ENCODE measurements at regions not wholly inside any gene's neighbourhood (a gene's known extent, or its start where the extent isn't known, plus 50 kb on each side); places are given as distances from the start of the nearest gene placed in this dataset.

GRCh38 chr2:65880436-65880835 lies 448.0 kb upstream of the SPRED2 start:
- ChIA-PET CTCF (no interaction called here), POLR2A (no interaction called here)
- Histone ChIP-seq H3K4me3 (ENCODE audit: control extremely low read depth in 1 of 5, extremely low read depth in 1 of 5, insufficient read depth in 1 of 5, low read depth in 2 of 5, low read length in 4 of 5) (no peak overlapping the region), H3K4me1 (ENCODE audit: control insufficient read depth in 2 of 2, insufficient read depth in 2 of 2, low read length in 2 of 2) (no peaks in the 10 kb centered on the region), H3K9ac (ENCODE audit: low read length) (no peak overlapping the region), H3K27me3 (replicated peaks in 1 of 4; ENCODE audit: control extremely low read depth in 1 of 4, control insufficient read depth in 3 of 4, insufficient read depth in 4 of 4, low read length in 3 of 4) (peaks cover 0 to 5% (median 0%) of the 10 kb centered on the region in 4 experiments), H4K20me1 (ENCODE audit: control insufficient read depth, insufficient read depth, low read length, poor library complexity, severe bottlenecking) (no peaks in the 10 kb centered on the region), H3K79me2 (ENCODE audit: control insufficient read depth, insufficient read depth, low read length) (no peaks in the 10 kb centered on the region), H3K9me3 (ENCODE audit: control extremely low read depth in 1 of 3, control insufficient read depth in 2 of 3, insufficient read depth in 1 of 3, low read length in 2 of 3) (no peaks in the 10 kb centered on the region), H3K27ac (ENCODE audit: low read length in 2 of 2) (no peak overlapping the region), H2AFZ (ENCODE audit: insufficient read depth, low read depth, low read length, poor library complexity, severe bottlenecking) (no peak overlapping the region), H3K4me2 (replicated peaks; ENCODE audit: low read depth, low read length, poor library complexity, severe bottlenecking) (no peak overlapping the region), H3K36me3 (replicated peaks in 1 of 2; ENCODE audit: control extremely low read depth in 1 of 2, control insufficient read depth in 1 of 2, extremely low read depth in 1 of 2, insufficient read depth in 2 of 2, low read length in 1 of 2) (no peaks in the 10 kb centered on the region)
- TF ChIP-seq CTCF (IDR thresholded peaks at IDR 0.05) (no peak), EZH2 (IDR thresholded peaks at IDR 0.05; ENCODE audit: borderline replicate concordance, insufficient read depth, low read depth, low read length, poor library complexity, severe bottlenecking) (no peak)
- ATAC-seq (ENCODE audit: low read depth) (no peak), DNase-seq (no peak)
- 80% methylated on average over 5 of the region's 8 CpGs for WGBS (ENCODE audit: insufficient coverage)
- Mint-ChIP-seq H3K27ac (no peak overlapping the region), H3K9me3 (ENCODE audit: insufficient read depth) (no peaks in the 10 kb centered on the region), H3K4me1 (no peaks in the 10 kb centered on the region), H3K27me3 (peaks cover 3% of the 10 kb centered on the region), H3K4me3 (no peak overlapping the region)
- intact Hi-C loops (cut with micrococcal nuclease) = no loop called here

- H3K4me2 ChIP-seq (replicated peaks; ENCODE audit: low read depth, low read length, poor library complexity, severe bottlenecking) = no peak overlapping the region
- ChIA-PET CTCF (no interaction called here), POLR2A (no interaction called here)
- no peak for ATAC-seq (ENCODE audit: low read depth)
- no peak for DNase-seq
- no peak overlapping the region for H2AFZ ChIP-seq (ENCODE audit: insufficient read depth, low read depth, low read length, poor library complexity, severe bottlenecking)
- 53% methylated on average over 3 of the region's 3 CpGs for WGBS (ENCODE audit: insufficient coverage)
- H3K79me2 ChIP-seq (ENCODE audit: control insufficient read depth, insufficient read depth, low read length) = no peaks in the 10 kb centered on the region
- H3K4me3 ChIP-seq (ENCODE audit: control extremely low read depth in 1 of 5, extremely low read depth in 1 of 5, insufficient read depth in 1 of 5, low read depth in 2 of 5, low read length in 4 of 5) = no peak overlapping the region
- Mint-ChIP-seq H3K9me3 (ENCODE audit: insufficient read depth) (no peaks in the 10 kb centered on the region), H3K27me3 (peaks cover 6% of the 10 kb centered on the region), H3K4me1 (no peaks in the 10 kb centered on the region), H3K4me3 (no peak overlapping the region), H3K27ac (no peak overlapping the region)
- H3K9ac ChIP-seq (ENCODE audit: low read length) = no peak overlapping the region
- peaks cover 0 to 5% (median 2%) of the 10 kb centered on the region in 4 experiments for H3K27me3 ChIP-seq (replicated peaks in 1 of 4; ENCODE audit: control extremely low read depth in 1 of 4, control insufficient read depth in 3 of 4, insufficient read depth in 4 of 4, low read length in 3 of 4)
- intact Hi-C loops (cut with micrococcal nuclease) = no loop called here
- no peak for TF ChIP-seq CTCF (IDR thresholded peaks at IDR 0.05)
- no peak for TF ChIP-seq EZH2 (IDR thresholded peaks at IDR 0.05; ENCODE audit: borderline replicate concordance, insufficient read depth, low read depth, low read length, poor library complexity, severe bottlenecking)
- no peaks in the 10 kb centered on the region for H3K9me3 ChIP-seq (ENCODE audit: control extremely low read depth in 1 of 3, control insufficient read depth in 2 of 3, insufficient read depth in 1 of 3, low read length in 2 of 3)
- H4K20me1 ChIP-seq (ENCODE audit: control insufficient read depth, insufficient read depth, low read length, poor library complexity, severe bottlenecking) = no peaks in the 10 kb centered on the region
- no peaks in the 10 kb centered on the region for H3K36me3 ChIP-seq (replicated peaks in 1 of 2; ENCODE audit: control extremely low read depth in 1 of 2, control insufficient read depth in 1 of 2, extremely low read depth in 1 of 2, insufficient read depth in 2 of 2, low read length in 1 of 2)
- H3K27ac ChIP-seq (ENCODE audit: low read length in 2 of 2) = no peak overlapping the region
- no peaks in the 10 kb centered on the region for H3K4me1 ChIP-seq (ENCODE audit: control insufficient read depth in 2 of 2, insufficient read depth in 2 of 2, low read length in 2 of 2)
These were observed 445.6 kb upstream of the SPRED2 start for GRCh38 chr2:65878011-65878340.

Measured in B cell (primary cell).